ENCODE measurements at regions not wholly inside any gene's neighbourhood (a gene's known extent, or its start where the extent isn't known, plus 50 kb on each side); places are given as distances from the start of the nearest gene placed in this dataset.

DNA sequence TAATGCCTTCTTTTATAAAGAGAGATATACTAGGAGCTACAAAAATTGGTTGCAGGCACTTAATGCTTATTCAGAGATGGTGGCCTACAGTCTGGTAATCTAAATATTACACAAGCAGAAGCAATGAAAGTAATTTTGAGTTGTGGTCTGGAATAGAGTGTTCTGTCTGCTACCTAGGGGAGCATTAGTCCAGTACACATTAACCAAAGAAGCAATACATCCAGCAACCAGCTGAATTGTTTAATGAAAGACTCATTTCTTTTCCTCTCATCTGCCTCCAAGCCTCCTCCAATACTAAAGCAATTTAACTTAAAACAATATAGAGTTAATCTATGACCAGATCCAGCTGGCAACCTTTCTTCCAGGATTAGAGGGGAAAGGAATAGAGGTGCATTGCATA, 877.1 kb upstream of the CNTN5 start:
- TF ChIP-seq EZH2 (IDR thresholded peaks at IDR 0.05; ENCODE audit: low read length, unreplicated experiment), result no peak
- TF ChIP-seq, protein P1, sequence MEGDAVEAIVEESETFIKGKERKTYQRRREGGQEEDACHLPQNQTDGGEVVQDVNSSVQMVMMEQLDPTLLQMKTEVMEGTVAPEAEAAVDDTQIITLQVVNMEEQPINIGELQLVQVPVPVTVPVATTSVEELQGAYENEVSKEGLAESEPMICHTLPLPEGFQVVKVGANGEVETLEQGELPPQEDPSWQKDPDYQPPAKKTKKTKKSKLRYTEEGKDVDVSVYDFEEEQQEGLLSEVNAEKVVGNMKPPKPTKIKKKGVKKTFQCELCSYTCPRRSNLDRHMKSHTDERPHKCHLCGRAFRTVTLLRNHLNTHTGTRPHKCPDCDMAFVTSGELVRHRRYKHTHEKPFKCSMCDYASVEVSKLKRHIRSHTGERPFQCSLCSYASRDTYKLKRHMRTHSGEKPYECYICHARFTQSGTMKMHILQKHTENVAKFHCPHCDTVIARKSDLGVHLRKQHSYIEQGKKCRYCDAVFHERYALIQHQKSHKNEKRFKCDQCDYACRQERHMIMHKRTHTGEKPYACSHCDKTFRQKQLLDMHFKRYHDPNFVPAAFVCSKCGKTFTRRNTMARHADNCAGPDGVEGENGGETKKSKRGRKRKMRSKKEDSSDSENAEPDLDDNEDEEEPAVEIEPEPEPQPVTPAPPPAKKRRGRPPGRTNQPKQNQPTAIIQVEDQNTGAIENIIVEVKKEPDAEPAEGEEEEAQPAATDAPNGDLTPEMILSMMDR (conservative IDR thresholded peaks at IDR 0.05; ENCODE audit: low read depth, low read length), result no peak
- no peak for TF ChIP-seq EZH2phosphoT487 (IDR thresholded peaks at IDR 0.05; ENCODE audit: borderline replicate concordance, low read length)
